Endothelial cell of umbilical vein (primary cell): ENCODE measurements at regions not wholly inside any gene's neighbourhood (a gene's known extent, or its start where the extent isn't known, plus 50 kb on each side); places are given as distances from the start of the nearest gene placed in this dataset.

Source experiments
- BruUV-seq: library from RNA; stranded (reverse); fragments of 400-500 nt; replicated peaks from 2 replicates; lab custom pipeline; 2021; lab: Mats Ljungman, UMichigan
- CTCF ChIA-PET: fragments of 300-600, 350-600 bp; sonication (Branson Sonifier 250); formaldehyde crosslinking; loops from one replicate; lab custom pipeline; 2021; ENCODE audit warnings: antibody characterized with exemption, inconsistent platforms; lab: Charles Lee
- POLR2A ChIA-PET: fragments of 300-600, 350-600 bp; sonication (Branson Sonifier 250); formaldehyde crosslinking; loops from one replicate; lab custom pipeline; 2021; ENCODE audit warnings: antibody characterized with exemption, inconsistent platforms; lab: Charles Lee
- DNase-seq: peaks from one replicate; pipeline ENCODE4 v3.0.0-alpha.2; 2011; ENCODE audit warnings: low read depth, low spot score
- FAIRE-seq: peaks from 2 replicates; lab custom pipeline; 2011; peaks lifted over from hg19 to GRCh38; lab: Jason Lieb, UNC
- H2AFZ ChIP-seq: 2 replicates; pipeline ENCODE4 v1.6.0; 2012; ENCODE audit warnings: low read depth, low read length, control low read depth, inconsistent platforms
- H3K27ac ChIP-seq: 2 replicates; pipeline ENCODE4 v1.5.1; 2011; ENCODE audit warnings: low read depth, mild to moderate bottlenecking, control low read depth, low read length, moderate library complexity; ENCODE audit not compliant: insufficient read depth
- H3K27me3 ChIP-seq, 2 experiments: 2 replicates each; pipeline versions ENCODE4 v1.6.0 to v1.6.1; 2011; ENCODE audit warnings: low read length in 2 of 2, mixed read lengths in 1 of 2; ENCODE audit not compliant: control insufficient read depth in 2 of 2, insufficient read depth in 2 of 2
- H3K36me3 ChIP-seq, 2 experiments: 2 replicates in 1 of 2; 3 replicates in 1 of 2; pipeline ENCODE4 v1.5.1; 2011; ENCODE audit warnings: low read length in 2 of 2, mild to moderate bottlenecking in 1 of 2, moderate library complexity in 1 of 2; ENCODE audit not compliant: control insufficient read depth in 2 of 2, insufficient read depth in 2 of 2; ENCODE audit errors: extremely low read depth in 1 of 2
- H3K4me1 ChIP-seq: 3 replicates; pipeline ENCODE4 v1.5.1; 2011; ENCODE audit warnings: mild to moderate bottlenecking, low read length; ENCODE audit not compliant: control insufficient read depth, insufficient read depth; ENCODE audit errors: extremely low read depth
- H3K4me2 ChIP-seq: 2 replicates; pipeline ENCODE4 v1.6.1; 2011; ENCODE audit warnings: low read length, control low read depth, mixed read lengths; ENCODE audit not compliant: insufficient read depth
- H3K4me3 ChIP-seq, 3 experiments: fragments of 200-600 bp in 1 of 3; sonication (generic), shearing (Covaris generic) in 1 of 3; replicated peaks in 1 of 3; 2 replicates each; pipeline ENCODE4 v1.5.1; 2011 to 2016; ENCODE audit warnings: control low read depth in 3 of 3, low read length in 3 of 3, mild to moderate bottlenecking in 2 of 3, inconsistent platforms in 1 of 3, low read depth in 1 of 3, moderate library complexity in 1 of 3; ENCODE audit not compliant: insufficient read depth in 1 of 3
- H3K79me2 ChIP-seq: 2 replicates; pipeline ENCODE4 v1.6.0; 2012; ENCODE audit warnings: low read length, inconsistent platforms; ENCODE audit not compliant: control insufficient read depth, insufficient read depth
- H3K9ac ChIP-seq: replicated peaks from 2 replicates; pipeline ENCODE3; 2011; ENCODE audit warnings: low read length, control low read depth; ENCODE audit not compliant: insufficient read depth; ENCODE audit errors: extremely low read depth
- H3K9me1 ChIP-seq: replicated peaks from 3 replicates; pipeline ENCODE4 v1.6.0; 2011; ENCODE audit warnings: mild to moderate bottlenecking, low read length; ENCODE audit not compliant: control insufficient read depth, insufficient read depth; ENCODE audit errors: extremely low read depth
- H3K9me3 ChIP-seq: replicated peaks from 2 replicates; pipeline ENCODE4 v1.5.1; 2012; ENCODE audit warnings: low read length, inconsistent platforms; ENCODE audit not compliant: control insufficient read depth, insufficient read depth
- H4K20me1 ChIP-seq: replicated peaks from 2 replicates; pipeline ENCODE3; 2011; ENCODE audit warnings: mild to moderate bottlenecking, low read length; ENCODE audit not compliant: control insufficient read depth, insufficient read depth; ENCODE audit errors: extremely low read depth
- CTCF ChIP-seq, 2 donors: IDR thresholded peaks; 1 replicate in 1 of 2; 2 replicates in 1 of 2; pipeline ENCODE4 v1.5.1; 2011; ENCODE audit warnings: low read length in 2 of 2, mild to moderate bottlenecking in 2 of 2, moderate library complexity in 2 of 2, control low read depth in 1 of 2, inconsistent platforms in 1 of 2, low read depth in 1 of 2; ENCODE audit not compliant: insufficient read depth in 1 of 2; ENCODE audit errors: extremely low read depth in 1 of 2
- EZH2 ChIP-seq: IDR thresholded peaks from 2 replicates; pipeline ENCODE4 v1.6.1; 2012; ENCODE audit warnings: borderline replicate concordance, low read depth, mild to moderate bottlenecking, moderate library complexity, low read length, inconsistent platforms; ENCODE audit not compliant: severe bottlenecking
- FOS ChIP-seq: IDR thresholded peaks from 2 replicates; pipeline ENCODE4 v1.6.1; 2011; ENCODE audit warnings: mild to moderate bottlenecking, low read length, moderate library complexity, borderline replicate concordance; ENCODE audit not compliant: insufficient read depth
- GATA2 ChIP-seq: IDR thresholded peaks from 2 replicates; pipeline ENCODE4 v1.7.0; 2011; ENCODE audit warnings: low read depth, mild to moderate bottlenecking, moderate library complexity, mixed read lengths, low read length; ENCODE audit not compliant: insufficient read length, insufficient read depth
- JUN ChIP-seq: IDR thresholded peaks from 2 replicates; pipeline ENCODE4 v1.6.1; 2011; ENCODE audit warnings: borderline replicate concordance, low read depth; ENCODE audit not compliant: insufficient read length, insufficient read depth
- MAX ChIP-seq: IDR thresholded peaks from 2 replicates; pipeline ENCODE4 v1.6.1; 2011; ENCODE audit not compliant: insufficient read depth, insufficient read length
- MYC ChIP-seq: IDR thresholded peaks from one replicate; pipeline ENCODE4 v1.6.1; 2011; ENCODE audit warnings: mild to moderate bottlenecking, low read depth, low read length
- POLR2A ChIP-seq: IDR thresholded peaks from 2 replicates; pipeline ENCODE4 v1.6.1; 2012; ENCODE audit warnings: low read depth, mild to moderate bottlenecking, control low read depth, low read length
- POLR2AphosphoS5 ChIP-seq: IDR thresholded peaks from 2 replicates; pipeline ENCODE4 v1.6.1; 2012; ENCODE audit warnings: low read depth, mild to moderate bottlenecking, control low read depth, low read length, moderate library complexity; ENCODE audit not compliant: insufficient read depth
- dilution Hi-C: fragments of 300-500 bp; cut with MboI; formaldehyde crosslinking; loops from one replicate; pipeline ENCODE4 v1.15.0; 2019; ENCODE audit warnings: low sequenced_read_pairs; ENCODE audit not compliant: extremely low pct_ligation_motif_present
- intact Hi-C: fragments of 100-400 bp; cut with micrococcal nuclease; formaldehyde crosslinking; loops from one replicate; pipeline ENCODE4 v1.10.0; 2022

GRCh38 chr16:52634104-52634503 lies 87.2 kb upstream of the TOX3 start:
- DNase-seq (no peak), FAIRE-seq (no peak)
- POLR2A ChIA-PET, result no interaction called here
- H3K9me1 ChIP-seq, result no peaks in the 10 kb centered on the region
- H3K79me2 ChIP-seq, result no peaks in the 10 kb centered on the region
- H3K36me3 ChIP-seq, result no peaks in the 10 kb centered on the region
- H3K9ac ChIP-seq, result no peak overlapping the region
- BruUV-seq, result no TSS peak
- no peak overlapping the region for H3K27ac ChIP-seq
- no peak overlapping the region for H3K4me2 ChIP-seq
- intact Hi-C loops, result no loop called here
- TF ChIP-seq MAX (no peak), JUN (no peak), EZH2 (no peak), POLR2A (no peak), POLR2AphosphoS5 (no peak), CTCF (IDR thresholded peaks at IDR 0.05; ENCODE audit: extremely low read depth in 1 of 2, insufficient read depth in 1 of 2, low read depth in 1 of 2, low read length in 2 of 2) (no peak), FOS (no peak), MYC (no peak), GATA2 (no peak)
- CTCF ChIA-PET, result no interaction called here
- H2AFZ ChIP-seq, result no peak overlapping the region
- H3K9me3 ChIP-seq, result peaks cover 4% of the 10 kb centered on the region
- H4K20me1 ChIP-seq, result no peaks in the 10 kb centered on the region
- H3K4me3 ChIP-seq, result no peak overlapping the region
- H3K4me1 ChIP-seq, result no peaks in the 10 kb centered on the region
- dilution Hi-C loops, result no loop called here
- H3K27me3 ChIP-seq, result no peaks in the 10 kb centered on the region
